Vagina (tissue), 2 donors: ENCODE measurements at regions not wholly inside any gene's neighbourhood (a gene's known extent, or its start where the extent isn't known, plus 50 kb on each side); places are given as distances from the start of the nearest gene placed in this dataset.

ENCODE experiments used
- CTCF ChIP-seq, 3 experiments: fragments of 450-650 bp in 2 of 3; fragments of 200-600 bp in 1 of 3; sonication (generic) in 1 of 3; IDR thresholded peaks; one replicate each; pipeline ENCODE4 v1.5.1; 2017 to 2019; ENCODE audit warnings: antibody characterized with exemption in 3 of 3, mild to moderate bottlenecking in 2 of 3, moderate library complexity in 2 of 3
- POLR2A ChIP-seq, 2 donors: fragments of 450-650 bp; IDR thresholded peaks; one replicate each; pipeline ENCODE4 v1.6.1; 2017; ENCODE audit warnings: antibody characterized with exemption in 2 of 2, mild to moderate bottlenecking in 2 of 2, moderate library complexity in 2 of 2
- POLR2AphosphoS5 ChIP-seq, 2 donors: sonication (generic); formaldehyde crosslinking; IDR thresholded peaks; one replicate each; pipeline ENCODE4 v1.9.0; 2017; ENCODE audit warnings: antibody characterized with exemption in 2 of 2, mild to moderate bottlenecking in 2 of 2, low read depth in 1 of 2; ENCODE audit not compliant: insufficient read depth in 1 of 2

- TF ChIP-seq CTCF (IDR thresholded peaks at IDR 0.05) (no peak), POLR2A (IDR thresholded peaks at IDR 0.05) (no peak), POLR2AphosphoS5 (IDR thresholded peaks at IDR 0.05; ENCODE audit: insufficient read depth in 1 of 2, low read depth in 1 of 2) (no peak)
Measured at GRCh38 chr7:36784991-36785940, 61.0 kb upstream of the AOAH start.
